HG02763 (cell line): ENCODE measurements at regions not wholly inside any gene's neighbourhood (a gene's known extent, or its start where the extent isn't known, plus 50 kb on each side); places are given as distances from the start of the nearest gene placed in this dataset.
A peak's percentile ranks its signal among the peaks of the same experiment; 100 is the strongest.
"Not testable (repeated sequence)": the region's sequence is repeated elsewhere in the genome, so short reads cannot be mapped to it uniquely, and the experiment has no call there.

Experiments
- ATAC-seq: cut with Tn5 transposase; IDR thresholded peaks from one replicate; pipeline ENCODE4 v1.9.1; 2021; ENCODE audit warnings: mild to moderate bottlenecking, moderate library complexity; ENCODE audit not compliant: unreplicated experiment

DNA sequence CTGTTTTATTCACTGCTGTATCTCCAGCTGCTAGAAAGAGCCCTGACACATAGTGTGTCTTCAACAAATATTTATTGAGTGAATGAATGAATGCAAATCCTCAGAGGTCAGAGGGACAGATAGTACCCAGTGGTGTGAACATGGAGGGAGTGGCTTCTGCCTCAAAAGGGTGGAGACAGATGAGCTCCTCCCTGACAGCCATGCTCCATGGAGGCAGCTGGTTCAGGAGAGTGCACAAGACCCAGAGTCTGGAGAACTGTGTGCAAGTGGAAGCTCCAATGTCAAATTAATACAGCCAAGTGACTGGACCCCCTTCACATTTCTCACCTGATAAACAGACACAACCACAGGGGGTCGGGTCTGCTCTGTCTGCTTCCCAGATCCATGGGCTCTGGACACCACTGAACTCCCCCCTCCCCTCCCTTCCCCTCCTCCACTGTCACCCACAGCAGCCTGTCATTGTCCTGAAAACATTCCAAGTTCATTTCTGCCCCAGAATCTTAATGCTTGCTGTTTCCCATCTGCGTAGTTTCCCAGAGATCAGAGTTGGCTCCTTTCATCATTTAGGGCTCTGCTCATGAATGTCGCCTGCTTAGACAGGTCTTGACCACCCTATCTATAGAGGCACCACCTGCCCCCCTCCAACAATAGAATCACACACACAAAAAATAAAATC, 312.9 kb upstream of the PODXL start:
- no peak for ATAC-seq

GRCh38 chr7:131867461-131867860, 311.0 kb upstream of the PODXL start:
- no peak for ATAC-seq

- ATAC-seq, result no peak
Measured at GRCh38 chr7:131865911-131866310, 309.5 kb upstream of the PODXL start.

DNA sequence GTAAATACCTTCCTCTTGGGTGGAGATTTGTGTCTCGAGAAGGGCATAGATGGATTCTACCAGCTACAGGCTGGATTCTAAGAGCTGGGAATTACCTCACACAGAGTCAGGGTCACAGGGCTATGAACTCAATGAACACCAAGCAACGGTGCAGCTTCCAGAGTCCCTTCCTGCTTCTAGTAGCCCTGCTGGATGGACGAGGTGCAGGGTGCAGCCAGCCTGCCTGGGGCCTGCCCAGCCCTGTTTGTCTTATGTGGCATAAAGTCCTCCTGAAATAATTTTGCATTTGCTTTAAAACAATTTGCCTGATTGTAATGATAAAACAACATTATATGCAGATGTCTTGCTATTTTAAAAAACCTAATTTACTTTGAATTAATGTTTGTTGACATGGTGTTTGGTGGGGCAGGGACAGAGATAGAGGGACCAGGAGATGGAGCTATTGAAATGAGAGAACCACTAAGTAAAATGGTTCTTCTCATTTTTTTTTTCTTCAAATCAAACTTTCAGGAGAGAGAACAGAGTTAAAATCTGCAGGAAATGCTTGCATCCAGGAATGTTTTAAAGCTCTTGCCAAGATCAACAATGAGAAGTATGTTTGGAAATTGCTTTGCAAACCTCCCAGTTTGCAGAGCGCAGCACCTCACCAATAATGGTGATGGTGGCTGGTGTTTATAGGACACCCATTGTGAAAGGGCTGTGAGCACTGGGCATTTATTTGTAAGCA, 305.4 kb upstream of the PODXL start:
- no peak for ATAC-seq

GRCh38 chr7:131859147-131859821, 302.9 kb upstream of the PODXL start:
- ATAC-seq, result peak; percentile 67

- ATAC-seq, result no peak
Measured at GRCh38 chr7:131858611-131859010, 302.2 kb upstream of the PODXL start.

- no peak for ATAC-seq
Measured at GRCh38 chr7:131849472-131849871, 293.0 kb upstream of the PODXL start.

GRCh38 chr7:131848033-131848432, 291.6 kb upstream of the PODXL start:
- no peak for ATAC-seq

DNA sequence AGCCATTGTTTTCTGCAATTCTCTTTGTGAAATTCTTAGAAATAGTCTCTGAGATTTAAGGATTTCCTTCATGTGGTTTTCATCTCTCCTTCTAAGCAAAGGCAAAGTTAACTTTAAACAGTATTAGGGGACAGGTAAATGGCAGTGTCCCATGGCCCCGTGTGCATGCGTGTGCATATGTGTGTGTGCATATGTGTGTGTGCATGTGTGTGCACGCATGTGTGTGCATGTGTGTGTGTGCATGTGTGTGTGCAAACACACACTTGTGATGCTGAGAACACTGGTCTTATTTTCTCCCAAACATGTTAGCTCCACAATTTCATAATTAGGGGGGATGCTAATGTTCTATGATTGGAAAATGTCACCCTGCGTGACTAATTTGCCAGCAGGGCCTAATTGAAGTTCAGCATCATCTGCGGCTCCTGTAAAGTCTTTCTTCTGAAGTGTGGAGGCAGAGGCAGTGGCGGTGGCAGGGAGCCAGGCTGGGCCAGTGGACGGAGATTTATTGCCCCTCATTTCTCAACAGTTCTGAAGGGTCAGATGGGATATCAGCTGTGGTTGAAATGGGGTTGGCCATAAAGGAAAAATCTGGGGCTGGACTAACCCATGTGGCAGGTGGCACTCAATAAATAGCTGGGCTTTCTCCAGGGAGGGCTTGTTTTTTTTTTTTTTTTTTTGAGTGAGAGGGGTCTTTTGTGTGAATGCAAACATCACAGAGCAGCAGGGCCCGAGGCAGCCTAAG, 289.3 kb upstream of the PODXL start:
- no peak for ATAC-seq

DNA sequence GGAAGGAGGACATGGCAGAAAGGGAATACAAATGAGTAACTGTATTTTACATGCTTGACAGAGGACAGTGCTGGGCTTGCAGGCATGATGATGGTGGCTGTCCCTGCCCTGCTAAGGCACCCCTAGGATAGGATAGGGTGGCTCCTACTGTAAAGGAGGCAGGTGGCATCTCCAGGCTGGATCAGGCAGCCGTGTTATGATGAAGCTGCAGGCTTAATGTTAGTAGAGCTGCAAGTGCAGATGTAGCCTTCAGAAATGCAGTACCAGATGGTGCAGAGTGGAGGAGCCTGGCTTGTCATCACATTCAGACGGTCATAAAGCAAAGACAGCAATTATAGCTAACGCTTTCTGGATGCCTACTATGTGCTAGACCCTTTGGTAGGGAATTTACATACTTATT, 287.9 kb upstream of the PODXL start:
- no peak for ATAC-seq

GRCh38 chr7:131843898-131844331, 287.5 kb upstream of the PODXL start:
- no peak for ATAC-seq

- no peak for ATAC-seq
Measured at GRCh38 chr7:131839967-131840690, 283.7 kb upstream of the PODXL start.

DNA sequence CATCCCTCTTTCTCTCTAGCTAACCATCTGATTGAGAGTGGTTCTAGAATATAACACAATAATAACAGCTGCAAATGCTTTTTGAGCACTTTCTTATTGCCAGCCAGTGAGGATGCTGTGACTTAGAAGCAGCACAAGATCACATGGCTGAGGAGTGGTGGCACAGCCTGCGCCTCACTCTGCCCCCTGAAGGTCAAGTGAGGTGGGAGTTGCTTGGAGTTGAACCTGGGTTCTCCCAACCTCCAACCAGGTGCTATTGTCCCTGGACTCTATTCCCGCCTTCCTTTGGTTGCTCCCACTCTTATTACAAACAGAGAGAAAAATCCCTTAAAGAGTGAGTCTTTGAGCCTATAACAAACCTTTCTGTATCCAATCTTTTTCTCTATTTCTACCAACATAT, 280.3 kb upstream of the PODXL start:
- no peak for ATAC-seq

DNA sequence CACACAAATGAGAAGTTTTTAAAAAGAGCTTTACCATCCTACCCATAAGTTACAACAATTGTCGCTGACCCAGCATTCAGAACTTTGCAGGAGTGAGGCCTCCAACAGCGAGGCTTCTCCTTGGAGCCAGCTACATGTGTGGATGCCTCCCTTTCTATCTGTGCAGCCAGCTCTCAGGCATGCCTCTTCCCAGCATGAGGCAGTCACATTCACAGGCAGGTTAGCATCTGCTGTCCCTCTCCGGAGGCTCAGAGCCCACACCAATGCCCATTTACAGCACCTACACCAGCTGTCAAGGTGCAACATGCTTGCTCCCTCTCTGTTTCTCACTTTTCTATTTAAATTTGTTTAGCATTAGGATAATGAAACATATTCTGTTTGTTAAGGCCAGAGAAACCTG, 278.7 kb upstream of the PODXL start:
- ATAC-seq, result no peak

- no peak for ATAC-seq
Measured at GRCh38 chr7:131830681-131831080, 274.3 kb upstream of the PODXL start.

GRCh38 chr7:131829947-131830558, 273.6 kb upstream of the PODXL start:
- ATAC-seq, result no peak

GRCh38 chr7:131827421-131827820, 271.0 kb upstream of the PODXL start:
- ATAC-seq, result no peak

GRCh38 chr7:131826960-131827359, 270.5 kb upstream of the PODXL start:
- no peak for ATAC-seq

DNA sequence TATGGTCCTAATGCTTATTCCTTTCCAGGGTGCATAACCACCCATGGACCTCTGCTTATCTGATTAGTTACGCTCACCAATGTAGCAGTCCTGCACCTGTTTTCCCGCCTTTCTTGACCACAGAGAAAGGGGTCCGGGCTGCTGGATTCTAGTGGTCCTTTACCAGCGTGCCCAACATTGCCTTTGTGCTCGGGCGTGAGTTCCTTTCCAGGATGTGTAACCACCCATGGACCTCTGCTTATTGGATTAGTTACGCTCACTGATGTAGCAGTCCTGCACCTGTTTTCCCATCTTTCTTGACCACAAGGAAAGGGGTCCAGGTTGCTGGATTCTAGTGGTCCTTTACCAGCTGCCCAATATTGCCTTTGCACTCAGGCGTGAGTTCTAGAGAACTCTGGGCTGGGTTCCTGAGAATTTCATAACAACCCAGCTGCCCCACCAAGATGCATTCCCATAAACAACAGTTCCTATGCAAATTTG, 267.6 kb upstream of the PODXL start:
- ATAC-seq, result not testable (repeated sequence)

- ATAC-seq, result no peak
Measured at GRCh38 chr7:131819891-131820290, 263.5 kb upstream of the PODXL start.
